GM18873 (cell line): ENCODE measurements at regions not wholly inside any gene's neighbourhood (a gene's known extent, or its start where the extent isn't known, plus 50 kb on each side); places are given as distances from the start of the nearest gene placed in this dataset.

ENCODE experiments used
- ATAC-seq: cut with Tn5 transposase; IDR thresholded peaks from one replicate; pipeline ENCODE4 v1.9.1; 2021; ENCODE audit warnings: mild to moderate bottlenecking, moderate library complexity, moderate number of reproducible peaks; ENCODE audit not compliant: unreplicated experiment, low FRiP score

DNA sequence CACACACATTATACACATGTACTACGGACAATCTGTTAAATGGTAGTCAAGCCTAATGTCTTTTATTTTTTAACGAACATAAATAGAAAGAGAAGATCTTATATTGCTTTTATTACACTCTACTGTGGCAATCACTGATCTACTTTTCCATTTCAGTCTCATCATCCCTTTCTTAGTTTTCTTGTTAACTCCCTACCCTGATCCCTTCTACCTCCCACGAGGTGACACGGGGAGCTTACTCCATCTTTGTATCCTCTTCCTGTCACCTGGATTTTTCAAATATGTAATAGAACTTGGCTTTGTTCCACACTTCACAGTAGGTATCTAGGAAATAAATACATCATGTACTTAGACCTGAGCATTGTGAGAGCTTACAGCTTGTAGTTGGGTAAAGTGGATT, 211.0 kb downstream of the PIK3R1 start:
- no peak for ATAC-seq

DNA sequence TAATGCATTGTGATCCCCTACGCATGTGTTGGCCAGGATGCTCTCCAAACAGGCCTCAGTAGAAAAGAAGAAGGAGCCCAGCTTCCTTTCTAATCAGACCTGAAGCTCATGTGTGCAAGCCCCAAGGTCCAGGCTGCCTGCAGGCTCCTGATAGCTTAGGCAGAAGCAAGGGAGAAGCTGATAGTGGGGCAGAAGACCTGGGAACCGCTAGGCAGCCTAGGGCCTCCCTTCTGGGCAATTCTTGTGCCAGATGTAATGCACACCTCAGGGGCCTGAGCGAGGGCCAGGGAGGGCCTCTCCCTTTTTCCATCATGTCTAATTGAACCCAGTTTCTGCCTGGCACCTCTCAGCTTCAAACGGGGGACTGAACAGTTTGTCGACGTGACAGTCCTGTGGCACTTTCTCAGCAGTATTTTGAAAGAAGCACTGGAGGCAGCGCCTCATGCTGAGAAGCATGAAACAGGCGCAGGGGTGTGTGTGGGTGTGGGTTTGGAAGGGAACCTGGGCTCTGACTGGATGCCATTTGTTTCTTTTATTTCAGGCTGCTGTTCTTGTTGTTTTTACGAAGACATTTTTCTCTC, 212.8 kb downstream of the PIK3R1 start:
- ATAC-seq = no peak

DNA sequence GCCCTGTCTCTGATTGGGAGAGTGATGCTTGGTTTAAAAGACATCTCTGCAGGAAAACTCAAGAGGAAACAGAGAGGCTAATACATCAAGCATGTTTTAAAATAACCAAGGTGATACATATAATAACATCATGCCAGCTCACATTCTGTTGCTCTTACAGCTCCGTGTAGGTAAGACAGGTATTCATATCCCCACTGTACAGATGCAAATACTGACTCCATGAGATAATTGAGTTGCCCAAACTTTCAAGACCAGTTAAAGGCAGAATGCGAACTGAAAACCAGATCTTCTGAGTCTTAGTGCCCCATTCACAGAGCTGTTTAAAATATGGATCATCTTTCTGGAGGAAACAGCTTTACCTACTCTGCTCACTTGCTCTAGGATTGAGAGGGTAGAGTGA, 214.0 kb downstream of the PIK3R1 start:
- no peak for ATAC-seq

DNA sequence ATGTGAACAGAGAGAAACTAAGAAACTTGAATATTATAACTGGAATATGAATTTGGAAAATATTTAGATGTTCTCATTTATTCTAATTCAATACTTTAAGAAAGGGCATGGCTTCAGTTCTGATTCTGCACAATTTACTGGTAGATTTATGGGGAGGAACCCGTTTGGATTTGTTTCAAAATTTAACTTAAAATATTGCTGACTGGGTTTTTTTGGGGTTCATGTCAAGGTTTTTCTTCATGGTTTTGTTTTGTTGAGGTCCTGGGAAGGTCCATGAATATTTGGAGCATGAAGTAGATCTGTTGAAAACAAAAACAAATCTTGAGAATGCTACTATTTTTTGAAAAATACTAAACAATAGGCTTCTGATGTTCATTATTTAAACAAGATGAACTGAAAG, 214.7 kb downstream of the PIK3R1 start:
- no peak for ATAC-seq

DNA sequence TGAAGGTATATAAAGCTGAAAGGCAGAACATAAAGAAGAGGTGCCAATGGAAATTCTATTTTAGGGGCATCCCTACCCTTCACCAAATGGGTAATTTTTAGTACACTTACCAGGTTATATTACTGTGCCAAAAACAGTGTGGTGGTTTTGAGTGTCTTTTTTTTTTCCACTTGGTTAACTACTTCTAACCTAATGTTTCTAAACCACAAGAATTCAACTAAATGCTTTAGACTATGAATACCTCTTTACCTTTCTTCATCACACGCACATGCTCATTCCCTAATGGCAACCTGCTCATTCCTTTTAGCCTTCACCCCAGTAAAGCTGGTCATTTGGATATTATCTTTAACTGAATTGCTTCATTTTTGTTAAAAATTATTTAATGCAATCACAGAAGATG, 215.6 kb downstream of the PIK3R1 start:
- no peak for ATAC-seq

DNA sequence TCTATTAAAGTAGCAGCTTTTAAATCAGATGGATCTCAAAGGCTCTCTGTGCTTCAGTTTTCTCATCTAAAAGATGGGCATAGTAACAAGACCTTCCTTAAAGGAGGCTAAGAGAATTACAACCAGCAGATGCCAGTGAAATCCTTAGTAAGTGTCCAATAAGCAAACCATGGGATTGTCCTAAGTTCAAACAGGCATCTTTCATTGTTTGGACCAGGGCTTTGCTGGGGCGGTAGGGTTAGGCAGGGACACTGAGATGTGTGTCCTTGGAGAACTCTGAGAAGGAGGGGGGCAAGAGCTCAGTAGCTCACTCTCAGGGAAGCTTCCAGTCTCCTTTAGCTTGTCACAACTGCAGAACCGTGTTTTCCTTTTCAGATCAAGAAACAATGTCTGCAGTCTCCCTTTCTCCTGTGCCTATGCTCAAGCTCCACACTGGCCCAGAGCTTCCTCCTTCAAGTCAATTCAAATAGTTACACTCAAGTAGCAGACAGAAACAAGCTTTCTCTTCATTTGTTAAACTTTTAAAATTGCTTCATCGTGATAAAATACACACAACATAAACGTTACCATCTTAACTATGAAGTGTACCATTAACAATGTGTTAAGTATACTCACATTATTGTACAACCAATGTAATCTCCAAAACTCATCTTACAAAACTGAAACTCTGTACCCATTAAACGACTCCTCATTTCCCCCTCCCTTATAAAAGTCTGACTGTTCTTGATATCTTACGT, 216.2 kb downstream of the PIK3R1 start:
- ATAC-seq = no peak

DNA sequence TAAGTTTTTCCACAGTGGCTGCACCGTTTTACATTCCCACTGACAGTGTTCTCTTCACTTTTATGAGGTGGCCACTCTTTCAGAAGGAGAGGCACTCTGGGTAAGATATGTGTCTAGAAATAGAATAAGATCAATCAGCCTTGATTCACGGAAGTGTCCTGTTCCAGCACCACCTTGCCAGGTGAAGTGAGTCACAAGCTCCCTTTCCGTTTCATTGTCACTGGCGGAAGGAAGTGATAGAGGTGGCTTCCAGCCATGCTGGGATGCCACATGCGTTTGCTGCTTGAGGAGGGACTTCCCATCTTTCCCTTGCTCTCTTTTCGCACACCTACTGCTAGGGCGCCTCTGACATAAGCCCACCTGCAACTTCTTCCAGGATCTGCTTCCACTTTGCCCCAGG, 217.1 kb downstream of the PIK3R1 start:
- ATAC-seq = no peak

DNA sequence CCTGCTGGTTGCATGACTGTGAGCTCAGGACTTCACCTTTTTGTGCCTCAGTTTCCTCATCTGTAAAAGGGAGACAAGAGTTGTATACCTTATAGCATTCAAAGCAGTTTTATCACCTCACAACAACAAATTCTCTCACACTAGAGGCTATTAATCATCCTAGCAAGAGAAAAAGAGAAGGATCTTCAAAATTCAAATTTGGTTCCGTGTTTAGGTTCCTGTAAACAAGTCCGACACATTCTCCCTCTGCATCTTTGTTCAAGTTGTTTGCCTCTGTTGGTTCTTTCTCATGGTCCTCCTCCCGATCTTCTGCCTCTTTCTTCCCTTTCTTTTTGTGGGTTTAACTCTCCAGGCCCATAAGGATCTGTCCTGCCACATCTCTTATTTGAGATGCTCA, 218.0 kb downstream of the PIK3R1 start:
- ATAC-seq = no peak

DNA sequence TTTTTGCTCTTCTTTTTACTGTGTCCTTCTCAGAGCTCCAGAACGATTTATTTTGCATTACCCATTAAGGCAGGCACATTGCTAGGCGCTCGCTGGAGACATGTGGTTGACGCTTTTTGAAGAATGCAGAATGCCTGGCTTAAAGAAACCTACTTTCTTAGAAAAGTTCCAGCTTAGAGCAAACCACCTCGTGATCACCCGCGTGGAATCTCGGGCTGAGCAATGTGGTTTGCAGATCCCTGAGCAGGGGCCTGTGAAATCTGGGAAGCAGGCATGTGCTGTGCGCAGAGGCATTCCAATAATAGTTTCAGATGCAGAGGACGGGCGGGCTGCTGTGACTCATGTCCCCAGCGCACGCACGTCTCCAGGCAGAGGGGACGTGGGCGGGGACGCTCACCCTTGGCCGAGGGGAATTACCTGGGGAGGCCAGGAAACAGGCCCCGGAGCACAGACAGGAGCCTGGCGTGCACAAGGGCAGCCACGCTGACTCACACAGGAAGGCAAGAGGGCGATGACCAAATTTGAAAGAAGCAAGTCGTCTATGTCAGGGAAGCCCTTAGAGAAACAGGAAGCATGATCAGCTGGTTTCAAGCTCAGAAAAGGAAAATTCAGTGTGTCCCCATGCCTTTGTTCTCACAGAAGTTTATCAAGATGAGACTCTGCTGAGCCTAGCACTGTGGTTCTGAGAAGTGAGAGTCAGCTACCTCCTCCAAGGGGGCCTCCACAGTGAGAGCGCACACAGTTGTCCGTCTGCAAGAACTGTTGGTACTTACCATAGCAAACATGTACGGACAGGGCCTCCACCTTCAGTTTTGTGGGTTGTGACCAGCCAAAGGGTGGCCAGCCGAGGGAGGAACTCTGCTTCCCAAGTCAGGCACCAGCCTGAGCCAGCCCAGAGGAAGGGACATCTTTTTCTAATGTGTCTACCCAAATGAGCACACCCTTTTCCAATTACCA, 218.6 kb downstream of the PIK3R1 start:
- ATAC-seq = peak; percentile 98

DNA sequence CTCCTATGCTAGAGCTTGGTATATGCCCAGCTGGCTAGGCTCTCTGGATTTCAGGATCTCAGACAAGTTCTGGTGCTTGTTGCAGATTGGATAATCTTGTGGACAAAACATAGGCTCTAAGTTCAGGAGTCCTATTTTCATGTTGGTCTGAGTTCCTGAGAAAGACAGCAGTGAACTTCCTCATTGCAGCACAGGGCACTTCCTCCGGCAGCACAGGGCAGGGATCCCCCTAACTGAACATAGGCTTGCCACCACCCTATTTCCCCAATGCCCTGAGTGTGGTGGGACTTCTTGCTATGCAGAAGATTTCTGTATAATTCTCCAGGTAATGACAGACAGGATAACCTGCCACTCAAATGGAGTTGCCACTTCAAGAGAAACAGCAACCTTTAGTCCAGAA, 220.1 kb downstream of the PIK3R1 start:
- ATAC-seq = no peak

DNA sequence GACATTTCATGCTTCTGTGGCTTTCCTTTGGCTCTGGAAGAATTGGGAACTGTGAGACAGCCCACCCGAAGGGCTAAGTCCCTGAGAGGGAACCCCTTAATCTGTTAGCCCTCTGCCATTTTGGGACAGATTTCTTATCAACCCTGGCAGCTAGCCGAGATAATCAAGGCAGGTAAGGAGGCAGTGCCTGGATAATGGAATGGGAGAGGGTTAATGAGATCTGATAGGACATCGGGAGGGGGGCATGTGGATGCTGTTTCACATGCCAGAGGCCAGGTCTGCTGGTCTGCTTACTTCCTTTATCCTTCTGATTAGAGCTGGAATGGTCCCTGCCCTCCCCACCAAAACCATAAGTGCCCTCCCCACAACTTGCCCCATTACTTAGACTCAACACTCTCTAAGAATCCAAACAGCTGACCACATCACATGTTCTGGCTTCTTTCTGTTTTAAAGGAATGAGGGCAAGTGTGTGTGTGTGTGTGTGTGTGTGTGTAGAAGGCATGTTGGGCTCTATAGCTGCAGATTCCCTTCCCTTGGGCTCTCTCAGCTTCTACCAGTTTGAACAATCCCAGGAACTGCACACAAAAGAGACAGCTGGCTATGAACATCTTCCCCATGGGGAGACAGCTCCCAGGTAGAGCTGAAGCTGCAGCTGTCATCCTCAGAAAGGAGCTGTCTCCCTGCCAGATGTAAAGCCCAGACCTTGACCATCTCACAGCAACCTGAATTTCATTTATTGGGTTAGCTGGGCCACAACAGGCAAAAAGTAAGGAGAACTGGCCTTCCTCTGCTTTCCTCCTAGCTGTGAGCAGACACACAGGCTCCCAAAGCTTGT, 221.3 kb downstream of the PIK3R1 start:
- ATAC-seq = no peak

DNA sequence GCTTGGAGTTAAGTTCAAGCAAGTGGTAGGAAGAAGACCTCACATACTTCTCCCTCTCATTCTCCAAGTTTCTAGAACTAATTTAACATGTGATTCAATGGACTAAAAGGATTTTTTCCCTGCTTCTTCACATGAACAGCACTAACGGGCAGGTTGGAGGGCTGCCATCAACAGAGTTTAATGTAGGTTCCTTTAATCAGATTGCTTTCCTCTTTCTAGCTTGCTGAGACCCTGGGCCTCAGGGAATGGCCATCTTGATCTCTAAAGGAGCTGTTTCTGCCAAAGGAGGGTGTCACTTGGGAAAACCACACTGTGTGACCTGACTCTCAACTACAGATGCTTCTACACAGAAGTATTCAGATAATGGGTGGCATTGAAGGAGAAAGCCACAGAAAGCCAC, 223.3 kb downstream of the PIK3R1 start:
- ATAC-seq = no peak

DNA sequence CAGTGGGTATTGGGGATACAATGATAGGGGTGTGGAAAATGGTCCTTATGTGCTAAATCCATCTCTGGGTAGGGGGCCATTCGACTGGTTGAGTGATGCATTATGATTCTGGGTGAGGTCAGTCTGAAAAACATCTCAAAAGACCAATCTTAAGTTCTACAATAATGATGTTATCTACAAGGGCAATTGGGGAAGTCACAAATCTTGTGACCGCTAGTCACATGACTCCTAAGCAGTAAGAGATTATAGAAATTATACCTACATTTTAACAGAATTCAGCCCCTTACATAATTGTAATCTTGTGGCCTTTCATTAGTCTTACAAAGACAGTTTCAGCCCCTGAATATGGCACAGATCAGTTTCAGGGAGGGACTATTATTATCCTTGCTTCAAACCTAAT, 224.7 kb downstream of the PIK3R1 start:
- no peak for ATAC-seq

DNA sequence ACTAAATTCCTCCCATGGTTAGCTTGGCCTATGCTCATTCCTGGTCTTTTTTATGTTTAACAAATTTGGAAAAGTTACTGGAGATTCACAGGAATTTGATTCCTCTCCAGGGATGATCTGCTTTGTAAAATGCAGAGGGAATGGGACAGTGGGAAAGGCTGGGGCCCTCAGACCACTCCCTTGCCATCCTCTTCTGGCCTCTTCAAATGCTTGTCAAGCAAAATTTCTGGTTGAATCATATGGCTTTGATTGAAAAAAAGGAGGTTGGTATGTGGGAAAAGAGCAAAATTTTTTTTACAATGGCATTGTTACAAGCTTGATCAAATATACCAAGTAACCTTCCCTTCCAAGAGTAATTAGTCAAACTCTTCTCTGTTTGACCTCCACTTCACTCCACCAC, 225.1 kb downstream of the PIK3R1 start:
- ATAC-seq = no peak

DNA sequence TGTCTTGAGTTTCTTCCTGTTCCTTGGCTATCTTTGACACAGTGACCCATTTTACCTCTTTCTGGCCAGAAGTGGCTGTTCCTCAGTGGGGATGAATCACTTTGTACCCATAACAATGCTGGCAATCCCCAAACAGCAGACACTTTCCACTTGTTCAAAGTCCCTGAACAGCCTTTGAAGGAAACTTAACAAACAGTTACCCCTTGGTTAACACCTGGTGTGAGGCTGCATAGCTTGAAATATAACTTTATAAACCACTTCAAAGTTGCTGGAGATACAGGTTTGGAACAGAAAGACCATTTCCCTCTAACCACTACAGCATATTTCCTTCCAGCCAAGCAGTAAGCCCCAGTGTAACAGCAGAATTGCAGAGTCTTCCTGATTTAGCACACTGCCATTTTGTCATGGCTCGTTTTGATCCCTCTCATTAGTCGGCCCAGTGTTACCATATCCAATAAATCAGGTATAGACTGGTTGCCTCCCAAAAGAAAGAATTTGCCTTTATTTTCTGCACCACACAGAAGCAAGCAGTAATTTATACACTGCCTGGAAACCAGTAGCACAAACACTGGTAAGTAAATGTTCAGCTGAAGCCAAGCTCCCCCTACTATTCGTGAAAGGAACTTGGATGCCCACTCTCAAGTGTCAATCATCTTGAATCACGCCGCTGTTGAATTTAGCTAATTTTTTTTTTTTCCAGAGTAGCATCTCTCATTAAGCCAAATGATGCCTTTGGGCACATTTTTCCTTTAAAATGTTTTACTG, 225.9 kb downstream of the PIK3R1 start:
- ATAC-seq = no peak

DNA sequence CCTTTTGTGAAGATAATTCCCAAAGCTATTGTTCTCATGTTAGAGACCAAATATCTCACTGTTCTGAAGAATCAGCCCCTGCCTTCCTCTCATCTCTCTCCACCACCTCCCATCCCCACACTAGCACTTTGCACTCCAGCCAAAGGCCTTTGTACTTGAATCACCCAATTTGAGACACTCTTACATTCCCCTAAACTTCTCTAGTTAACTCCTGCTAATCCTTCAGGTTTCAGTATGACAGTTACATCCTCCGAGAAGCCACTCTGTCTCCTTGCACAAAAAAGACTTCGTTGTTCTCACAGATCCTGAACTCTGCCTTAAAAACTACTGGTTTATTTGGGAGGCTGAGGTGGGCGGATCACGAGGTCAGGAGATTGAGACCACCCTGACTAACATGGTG, 227.5 kb downstream of the PIK3R1 start:
- no peak for ATAC-seq

DNA sequence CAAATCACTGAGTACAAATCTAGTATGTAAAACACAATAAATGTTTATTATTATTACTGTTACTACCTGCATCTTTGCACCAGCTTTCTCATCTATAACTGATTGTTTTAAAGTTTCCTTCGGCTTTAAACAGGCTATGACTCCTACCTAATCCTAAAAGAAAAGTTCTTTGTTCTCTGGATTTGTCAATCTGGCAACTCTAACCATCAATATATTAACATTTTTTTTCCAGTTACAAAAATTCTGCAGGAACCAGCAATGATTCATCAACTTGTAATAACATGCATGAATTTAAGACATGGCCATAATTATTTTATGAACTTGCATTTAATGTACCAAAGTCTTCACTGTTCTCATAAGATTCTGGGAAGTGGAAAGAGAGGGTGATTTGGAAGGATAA, 228.5 kb downstream of the PIK3R1 start:
- ATAC-seq = no peak

DNA sequence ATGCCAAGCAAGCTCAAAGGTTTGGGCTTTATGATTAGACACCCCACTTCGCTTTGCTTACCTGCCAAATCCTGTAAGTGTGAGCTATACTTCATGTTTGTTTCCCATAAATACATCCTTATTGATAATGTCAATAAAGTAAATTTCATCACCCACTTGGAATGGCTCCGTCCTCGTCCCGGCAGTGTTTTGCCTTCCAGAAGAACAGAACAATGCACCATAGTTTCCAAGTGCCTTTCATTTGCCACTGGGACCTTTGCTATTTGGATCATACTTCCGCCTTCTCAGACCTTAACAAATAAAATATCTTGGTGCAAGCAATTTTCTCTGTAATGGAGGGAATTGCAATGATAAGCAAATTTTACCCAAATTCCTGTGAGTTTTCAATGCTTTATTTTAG, 229.3 kb downstream of the PIK3R1 start:
- no peak for ATAC-seq

DNA sequence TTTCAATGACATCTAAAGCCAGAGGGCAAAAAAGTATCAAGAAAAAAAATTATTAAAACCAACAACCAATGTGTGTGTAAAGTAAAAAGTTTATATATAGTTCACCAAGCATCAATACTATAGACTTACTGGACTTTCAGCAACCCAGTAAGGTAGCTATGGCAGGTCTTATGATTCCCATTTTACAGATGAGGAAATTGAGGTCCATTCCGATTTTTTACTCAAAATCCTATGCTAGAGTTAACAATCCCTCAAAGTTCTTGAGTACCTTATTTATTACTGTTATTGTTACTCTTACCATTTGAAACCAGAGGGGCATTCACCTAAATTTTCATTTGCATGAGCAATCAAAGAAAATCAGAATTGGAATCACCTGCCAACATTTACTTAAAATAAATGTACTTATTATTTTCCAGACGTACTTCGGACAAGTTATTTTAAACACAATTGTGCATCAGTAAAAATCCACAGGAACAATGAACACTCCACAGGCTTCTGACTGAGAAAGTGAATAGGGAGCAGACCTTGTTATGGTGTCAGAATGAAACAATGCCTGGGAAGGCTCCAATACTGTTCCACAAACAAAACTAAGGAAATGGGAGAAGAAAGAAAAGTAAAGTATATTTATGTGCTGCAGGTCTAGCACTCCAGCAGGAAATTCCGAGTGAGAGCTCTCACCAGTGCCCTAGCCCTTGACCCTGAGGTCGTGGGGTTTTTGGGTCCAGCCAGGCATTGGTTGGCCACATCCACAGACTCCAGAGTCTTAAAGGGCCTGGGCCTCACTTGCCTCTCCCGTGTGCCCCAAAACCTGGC, 229.9 kb downstream of the PIK3R1 start:
- no peak for ATAC-seq
